ENCODE measurements at regions not wholly inside any gene's neighbourhood (a gene's known extent, or its start where the extent isn't known, plus 50 kb on each side); places are given as distances from the start of the nearest gene placed in this dataset.

GRCh38 chr14:53430870-53431269, 277.7 kb upstream of the DDHD1 start:
- no peak for ATAC-seq
- intact Hi-C loops (cut with DNase I), result no loop called here

GRCh38 chr14:53412819-53413675, 259.9 kb upstream of the DDHD1 start:
- no peak overlapping the region for H3K4me3 ChIP-seq
- H3K36me3 ChIP-seq, result no peaks in the 10 kb centered on the region
- no peak for DNase-seq
- no peak for ATAC-seq
- H3K4me1 ChIP-seq, result no peaks in the 10 kb centered on the region
- intact Hi-C loops (cut with DNase I), result no loop called here
- no peak overlapping the region for H3K27ac ChIP-seq
- H3K9me3 ChIP-seq, result no peaks in the 10 kb centered on the region
- TF ChIP-seq, protein P1, sequence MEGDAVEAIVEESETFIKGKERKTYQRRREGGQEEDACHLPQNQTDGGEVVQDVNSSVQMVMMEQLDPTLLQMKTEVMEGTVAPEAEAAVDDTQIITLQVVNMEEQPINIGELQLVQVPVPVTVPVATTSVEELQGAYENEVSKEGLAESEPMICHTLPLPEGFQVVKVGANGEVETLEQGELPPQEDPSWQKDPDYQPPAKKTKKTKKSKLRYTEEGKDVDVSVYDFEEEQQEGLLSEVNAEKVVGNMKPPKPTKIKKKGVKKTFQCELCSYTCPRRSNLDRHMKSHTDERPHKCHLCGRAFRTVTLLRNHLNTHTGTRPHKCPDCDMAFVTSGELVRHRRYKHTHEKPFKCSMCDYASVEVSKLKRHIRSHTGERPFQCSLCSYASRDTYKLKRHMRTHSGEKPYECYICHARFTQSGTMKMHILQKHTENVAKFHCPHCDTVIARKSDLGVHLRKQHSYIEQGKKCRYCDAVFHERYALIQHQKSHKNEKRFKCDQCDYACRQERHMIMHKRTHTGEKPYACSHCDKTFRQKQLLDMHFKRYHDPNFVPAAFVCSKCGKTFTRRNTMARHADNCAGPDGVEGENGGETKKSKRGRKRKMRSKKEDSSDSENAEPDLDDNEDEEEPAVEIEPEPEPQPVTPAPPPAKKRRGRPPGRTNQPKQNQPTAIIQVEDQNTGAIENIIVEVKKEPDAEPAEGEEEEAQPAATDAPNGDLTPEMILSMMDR (IDR thresholded peaks at IDR 0.05), result no peak
- no peaks in the 10 kb centered on the region for H3K27me3 ChIP-seq (ENCODE audit: low read depth)

More at GRCh38 chr14:53430870-53431269, 277.7 kb upstream of the DDHD1 start:
- H3K27me3 ChIP-seq (ENCODE audit: low read depth), result no peaks in the 10 kb centered on the region
- H3K4me1 ChIP-seq, result no peaks in the 10 kb centered on the region
- no peak overlapping the region for H3K27ac ChIP-seq
- DNase-seq, result no peak
- H3K4me3 ChIP-seq, result no peak overlapping the region
- H3K36me3 ChIP-seq, result no peaks in the 10 kb centered on the region
- TF ChIP-seq, protein P1 (IDR thresholded peaks at IDR 0.05), result no peak
- no peaks in the 10 kb centered on the region for H3K9me3 ChIP-seq

GRCh38 chr14:53411125-53411524, 258.0 kb upstream of the DDHD1 start:
- H3K9me3 ChIP-seq, result no peaks in the 10 kb centered on the region
- TF ChIP-seq, protein P1 (IDR thresholded peaks at IDR 0.05), result no peak
- H3K4me1 ChIP-seq, result no peaks in the 10 kb centered on the region
- no peak overlapping the region for H3K4me3 ChIP-seq
- intact Hi-C loops (cut with DNase I), result no loop called here
- ATAC-seq (peak; percentile 20 to 21), DNase-seq (no peak)
- H3K36me3 ChIP-seq, result no peaks in the 10 kb centered on the region
- no peak overlapping the region for H3K27ac ChIP-seq
- no peaks in the 10 kb centered on the region for H3K27me3 ChIP-seq (ENCODE audit: low read depth)

- intact Hi-C loops (cut with DNase I), result no loop called here
- TF ChIP-seq, protein P1 (IDR thresholded peaks at IDR 0.05), result no peak
These were observed 256.8 kb upstream of the DDHD1 start for GRCh38 chr14:53409969-53410368.

GRCh38 chr14:53409289-53409688, 256.2 kb upstream of the DDHD1 start:
- intact Hi-C loops (cut with DNase I), result no loop called here
- Histone ChIP-seq H3K27ac (no peak overlapping the region), H3K4me1 (no peaks in the 10 kb centered on the region), H3K9me3 (no peaks in the 10 kb centered on the region), H3K27me3 (ENCODE audit: low read depth) (no peaks in the 10 kb centered on the region), H3K4me3 (no peak overlapping the region), H3K36me3 (no peaks in the 10 kb centered on the region)
- ATAC-seq (peak; percentile 32 to 64), DNase-seq (no peak)
- TF ChIP-seq, protein P1 (IDR thresholded peaks at IDR 0.05), result no peak

More at GRCh38 chr14:53409969-53410368, 256.8 kb upstream of the DDHD1 start:
- Histone ChIP-seq H3K27me3 (ENCODE audit: low read depth) (no peaks in the 10 kb centered on the region), H3K4me3 (no peak overlapping the region), H3K36me3 (no peaks in the 10 kb centered on the region), H3K9me3 (no peaks in the 10 kb centered on the region), H3K4me1 (no peaks in the 10 kb centered on the region), H3K27ac (no peak overlapping the region)
- no peak for DNase-seq
- peak in 1 of 2 donors; percentile 9 for ATAC-seq
